PC-3 (cell line): ENCODE measurements at regions not wholly inside any gene's neighbourhood (a gene's known extent, or its start where the extent isn't known, plus 50 kb on each side); places are given as distances from the start of the nearest gene placed in this dataset.

Experiments
- CTCF ChIP-seq: fragments of 300-600 bp; sonication (generic); conservative IDR thresholded peaks from 2 replicates; pipeline ENCODE4 v1.5.1; 2017; ENCODE audit warnings: antibody characterized with exemption, low read depth, mild to moderate bottlenecking, low read length
- EZH2 ChIP-seq: fragments of 300-600 bp; sonication (generic); IDR thresholded peaks from one replicate; pipeline ENCODE4 v1.6.1; 2017; ENCODE audit warnings: antibody characterized with exemption, mild to moderate bottlenecking, low read length; ENCODE audit not compliant: unreplicated experiment
- EZH2phosphoT487 ChIP-seq: fragments of 300-600 bp; sonication (generic); IDR thresholded peaks from 2 replicates; pipeline ENCODE4 v1.6.1; 2018; ENCODE audit warnings: mild to moderate bottlenecking, antibody characterized with exemption, low read length, borderline replicate concordance

GRCh38 chr6:21747441-21747840 is 153.9 kb downstream of the SOX4 start:
- TF ChIP-seq CTCF (no peak), EZH2phosphoT487 (no peak), EZH2 (no peak)
